HG03135 (cell line): ENCODE measurements at regions not wholly inside any gene's neighbourhood (a gene's known extent, or its start where the extent isn't known, plus 50 kb on each side); places are given as distances from the start of the nearest gene placed in this dataset.

Experiments
- ATAC-seq: cut with Tn5 transposase; IDR thresholded peaks from one replicate; pipeline ENCODE4 v1.9.1; 2021; ENCODE audit warnings: mild to moderate bottlenecking, moderate library complexity; ENCODE audit not compliant: unreplicated experiment

GRCh38 chr6:124877468-124877867 is 84.8 kb upstream of the RNF217 start:
- no peak for ATAC-seq

GRCh38 chr6:124879110-124879991 is 82.9 kb upstream of the RNF217 start:
- ATAC-seq, result no peak

- no peak for ATAC-seq
These were observed 82.3 kb upstream of the RNF217 start for GRCh38 chr6:124879992-124880355.

GRCh38 chr6:124881898-124882578 is 80.2 kb upstream of the RNF217 start:
- ATAC-seq, result peak; percentile 59

GRCh38 chr6:124882579-124883393 is 79.5 kb upstream of the RNF217 start:
- no peak for ATAC-seq

GRCh38 chr6:124885171-124885570 is 77.1 kb upstream of the RNF217 start:
- ATAC-seq, result no peak

- no peak for ATAC-seq
These were observed 74.2 kb upstream of the RNF217 start for GRCh38 chr6:124887872-124888580.

GRCh38 chr6:124888581-124889371 is 73.5 kb upstream of the RNF217 start:
- no peak for ATAC-seq

- ATAC-seq, result no peak
These were observed 61.2 kb upstream of the RNF217 start for GRCh38 chr6:124901084-124901483.

GRCh38 chr6:124903797-124904196 is 58.4 kb upstream of the RNF217 start:
- no peak for ATAC-seq

GRCh38 chr6:124907596-124907995 is 54.6 kb upstream of the RNF217 start:
- ATAC-seq, result no peak
